ENCODE measurements at regions not wholly inside any gene's neighbourhood (a gene's known extent, or its start where the extent isn't known, plus 50 kb on each side); places are given as distances from the start of the nearest gene placed in this dataset.

DNA sequence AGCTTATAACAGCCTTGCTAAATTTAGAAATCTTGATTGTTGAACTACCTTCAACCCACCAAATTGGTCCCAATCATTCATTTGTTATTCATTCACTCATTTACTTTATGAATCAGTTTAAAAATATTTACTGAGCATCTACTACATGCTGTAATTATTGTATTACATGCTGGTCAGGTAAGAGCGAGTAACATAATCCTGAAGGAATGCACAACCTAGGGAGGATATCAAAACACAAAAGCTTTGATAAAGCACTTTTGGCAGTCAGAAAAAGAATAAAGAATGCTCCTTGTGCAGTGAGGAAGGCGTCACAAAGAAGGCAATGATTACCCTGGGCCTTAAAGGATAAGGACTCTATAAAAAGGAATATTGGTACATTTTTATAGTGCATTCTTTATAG, 518.9 kb upstream of the NR5A2 start:
- no peaks in the 10 kb centered on the region for H3K9me3 ChIP-seq (ENCODE audit: insufficient read depth, low read length, severe bottlenecking)
- H3K4me2 ChIP-seq (ENCODE audit: insufficient read depth, low read length), result no peak overlapping the region
- no peak for TF ChIP-seq EZH2 (IDR thresholded peaks at IDR 0.05; ENCODE audit: borderline replicate concordance, low read depth, low read length, severe bottlenecking)
- TF ChIP-seq, protein P1, sequence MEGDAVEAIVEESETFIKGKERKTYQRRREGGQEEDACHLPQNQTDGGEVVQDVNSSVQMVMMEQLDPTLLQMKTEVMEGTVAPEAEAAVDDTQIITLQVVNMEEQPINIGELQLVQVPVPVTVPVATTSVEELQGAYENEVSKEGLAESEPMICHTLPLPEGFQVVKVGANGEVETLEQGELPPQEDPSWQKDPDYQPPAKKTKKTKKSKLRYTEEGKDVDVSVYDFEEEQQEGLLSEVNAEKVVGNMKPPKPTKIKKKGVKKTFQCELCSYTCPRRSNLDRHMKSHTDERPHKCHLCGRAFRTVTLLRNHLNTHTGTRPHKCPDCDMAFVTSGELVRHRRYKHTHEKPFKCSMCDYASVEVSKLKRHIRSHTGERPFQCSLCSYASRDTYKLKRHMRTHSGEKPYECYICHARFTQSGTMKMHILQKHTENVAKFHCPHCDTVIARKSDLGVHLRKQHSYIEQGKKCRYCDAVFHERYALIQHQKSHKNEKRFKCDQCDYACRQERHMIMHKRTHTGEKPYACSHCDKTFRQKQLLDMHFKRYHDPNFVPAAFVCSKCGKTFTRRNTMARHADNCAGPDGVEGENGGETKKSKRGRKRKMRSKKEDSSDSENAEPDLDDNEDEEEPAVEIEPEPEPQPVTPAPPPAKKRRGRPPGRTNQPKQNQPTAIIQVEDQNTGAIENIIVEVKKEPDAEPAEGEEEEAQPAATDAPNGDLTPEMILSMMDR (IDR thresholded peaks at IDR 0.05; ENCODE audit: borderline replicate concordance, extremely low read depth, low read length, poor library complexity, severe bottlenecking), result no peak
- no peaks in the 10 kb centered on the region for H3K79me2 ChIP-seq (ENCODE audit: insufficient read depth, low read length)
- ATAC-seq (ENCODE audit: insufficient read depth, low read depth) (no peak), DNase-seq (no peak)
- H3K36me3 ChIP-seq (ENCODE audit: insufficient read depth, low read length), result no peaks in the 10 kb centered on the region
- H3K27ac ChIP-seq (ENCODE audit: low read length), result no peak overlapping the region
- no peaks in the 10 kb centered on the region for H4K20me1 ChIP-seq (ENCODE audit: insufficient read depth, low read length)
- no peak overlapping the region for H3K9ac ChIP-seq (ENCODE audit: low read depth, low read length)
- no peaks in the 10 kb centered on the region for H3K27me3 ChIP-seq (ENCODE audit: insufficient read depth, low read length, poor library complexity)
- no peak overlapping the region for H2AFZ ChIP-seq (ENCODE audit: low read depth, low read length)
- peaks cover 10% of the 10 kb centered on the region for H3K4me1 ChIP-seq (ENCODE audit: insufficient read depth, low read length)
- no peak overlapping the region for H3K4me3 ChIP-seq (ENCODE audit: low read depth in 1 of 2, low read length in 2 of 2)

DNA sequence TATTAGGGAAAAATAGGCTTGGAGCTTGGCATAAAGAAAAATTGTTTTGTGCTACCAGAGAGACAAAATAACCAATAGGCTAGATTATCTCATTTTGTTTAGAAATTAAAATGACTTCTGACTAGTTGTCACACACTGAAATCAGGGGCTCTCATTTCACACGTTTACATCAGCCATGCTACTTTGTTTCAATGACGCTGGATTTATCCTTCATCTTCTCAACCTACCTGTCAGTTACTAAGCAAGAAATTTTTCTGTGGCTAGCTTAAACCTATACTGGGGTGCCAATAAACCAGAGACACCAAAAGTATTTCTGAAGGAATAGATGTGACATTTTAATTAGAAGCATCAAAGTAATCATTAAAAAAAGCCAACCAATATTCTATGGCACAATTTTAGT, 518.1 kb upstream of the NR5A2 start:
- H3K4me3 ChIP-seq (ENCODE audit: low read depth in 1 of 2, low read length in 2 of 2), result no peak overlapping the region
- H3K9me3 ChIP-seq (ENCODE audit: insufficient read depth, low read length, severe bottlenecking), result no peaks in the 10 kb centered on the region
- no peak overlapping the region for H2AFZ ChIP-seq (ENCODE audit: low read depth, low read length)
- no peak overlapping the region for H3K27ac ChIP-seq (ENCODE audit: low read length)
- no peak overlapping the region for H3K9ac ChIP-seq (ENCODE audit: low read depth, low read length)
- H4K20me1 ChIP-seq (ENCODE audit: insufficient read depth, low read length), result no peaks in the 10 kb centered on the region
- no peaks in the 10 kb centered on the region for H3K36me3 ChIP-seq (ENCODE audit: insufficient read depth, low read length)
- H3K27me3 ChIP-seq (ENCODE audit: insufficient read depth, low read length, poor library complexity), result no peaks in the 10 kb centered on the region
- H3K79me2 ChIP-seq (ENCODE audit: insufficient read depth, low read length), result no peaks in the 10 kb centered on the region
- ATAC-seq (ENCODE audit: insufficient read depth, low read depth) (no peak), DNase-seq (no peak)
- no peak overlapping the region for H3K4me2 ChIP-seq (ENCODE audit: insufficient read depth, low read length)
- TF ChIP-seq, protein P1 (IDR thresholded peaks at IDR 0.05; ENCODE audit: borderline replicate concordance, extremely low read depth, low read length, poor library complexity, severe bottlenecking), result no peak
- no peak for TF ChIP-seq EZH2 (IDR thresholded peaks at IDR 0.05; ENCODE audit: borderline replicate concordance, low read depth, low read length, severe bottlenecking)
- H3K4me1 ChIP-seq (ENCODE audit: insufficient read depth, low read length), result peaks cover 10% of the 10 kb centered on the region

DNA sequence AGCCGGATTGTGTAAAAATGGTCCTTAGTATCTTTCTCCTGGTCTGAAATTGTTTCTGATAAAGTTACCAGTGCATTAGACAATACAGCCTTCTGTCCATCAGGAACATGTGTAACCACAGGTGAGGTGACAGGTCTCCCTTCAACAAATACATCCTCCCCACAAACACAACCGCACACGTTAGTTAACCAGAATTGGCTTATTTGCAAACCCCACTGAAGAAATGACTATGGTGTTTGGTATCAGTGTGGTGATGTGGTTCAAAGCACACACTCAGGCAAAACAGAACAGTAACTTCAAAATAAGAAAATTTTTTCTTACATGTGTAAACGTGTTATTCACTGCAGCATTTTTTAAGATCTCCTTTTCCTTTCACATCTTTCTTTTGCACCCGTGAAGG, 517.2 kb upstream of the NR5A2 start:
- Histone ChIP-seq H3K79me2 (ENCODE audit: insufficient read depth, low read length) (no peaks in the 10 kb centered on the region), H2AFZ (ENCODE audit: low read depth, low read length) (no peak overlapping the region), H3K36me3 (ENCODE audit: insufficient read depth, low read length) (no peaks in the 10 kb centered on the region), H3K4me3 (ENCODE audit: low read depth in 1 of 2, low read length in 2 of 2) (no peak overlapping the region), H3K27ac (ENCODE audit: low read length) (no peak overlapping the region), H3K9me3 (ENCODE audit: insufficient read depth, low read length, severe bottlenecking) (no peaks in the 10 kb centered on the region), H3K27me3 (ENCODE audit: insufficient read depth, low read length, poor library complexity) (no peaks in the 10 kb centered on the region), H3K9ac (ENCODE audit: low read depth, low read length) (no peak overlapping the region), H3K4me1 (ENCODE audit: insufficient read depth, low read length) (peaks cover 10% of the 10 kb centered on the region), H3K4me2 (ENCODE audit: insufficient read depth, low read length) (no peak overlapping the region), H4K20me1 (ENCODE audit: insufficient read depth, low read length) (no peaks in the 10 kb centered on the region)
- ATAC-seq (ENCODE audit: insufficient read depth, low read depth) (no peak), DNase-seq (no peak)
- TF ChIP-seq, protein P1 (IDR thresholded peaks at IDR 0.05; ENCODE audit: borderline replicate concordance, extremely low read depth, low read length, poor library complexity, severe bottlenecking), result no peak
- TF ChIP-seq EZH2 (IDR thresholded peaks at IDR 0.05; ENCODE audit: borderline replicate concordance, low read depth, low read length, severe bottlenecking), result no peak

Data from DND-41 (cell line).